SU-DHL-6 (cell line): ENCODE measurements at regions not wholly inside any gene's neighbourhood (a gene's known extent, or its start where the extent isn't known, plus 50 kb on each side); places are given as distances from the start of the nearest gene placed in this dataset.
"Not testable (repeated sequence)": the region's sequence is repeated elsewhere in the genome, so short reads cannot be mapped to it uniquely, and the experiment has no call there.

ENCODE experiments used
- H2AFZ ChIP-seq: fragments of 200-600 bp; sonication (generic); 2 replicates; pipeline ENCODE4 v1.6.1; 2014; ENCODE audit warnings: low read depth, mild to moderate bottlenecking, moderate library complexity, mixed read lengths, antibody characterized with exemption, low read length; ENCODE audit not compliant: severe bottlenecking
- H3F3A ChIP-seq: fragments of 200-600 bp; shearing (Covaris generic); 2 replicates; pipeline ENCODE4 v1.6.0; 2016; ENCODE audit warnings: antibody characterized with exemption, mild to moderate bottlenecking; ENCODE audit not compliant: insufficient read depth
- H3K27ac ChIP-seq: fragments of 200-600 bp; sonication (generic); 2 replicates; pipeline ENCODE4 v1.5.1; 2016; ENCODE audit warnings: low read depth, mild to moderate bottlenecking, low read length, moderate library complexity, mixed read lengths
- H3K27me3 ChIP-seq: fragments of 200-600 bp; sonication (generic), shearing (Covaris generic); 2 replicates; pipeline ENCODE4 v1.6.0; 2014; ENCODE audit warnings: mild to moderate bottlenecking, low read length
- H3K36me3 ChIP-seq: fragments of 200-600 bp; sonication (generic); 2 replicates; pipeline ENCODE4 v1.6.1; 2014; ENCODE audit warnings: mild to moderate bottlenecking, low read length, mixed read lengths
- H3K4me2 ChIP-seq: fragments of 300-600, 200-600 bp; shearing (Covaris generic), sonication (generic); 2 replicates; pipeline ENCODE4 v1.6.0; 2014; ENCODE audit warnings: low read length, low read depth, mild to moderate bottlenecking; ENCODE audit not compliant: poor library complexity, severe bottlenecking
- H3K4me3 ChIP-seq: fragments of 200-600 bp; sonication (generic); 2 replicates; pipeline ENCODE4 v1.5.1; 2014; ENCODE audit warnings: antibody characterized with exemption, low read length, mild to moderate bottlenecking, mixed read lengths; ENCODE audit not compliant: insufficient read depth, poor library complexity, severe bottlenecking
- H3K79me2 ChIP-seq: fragments of 200-600 bp; sonication (generic); 2 replicates; pipeline ENCODE4 v1.6.1; 2014; ENCODE audit warnings: mild to moderate bottlenecking, low read length, moderate library complexity; ENCODE audit not compliant: insufficient read depth
- H3K9ac ChIP-seq: fragments of 200-600 bp; sonication (generic); 2 replicates; pipeline ENCODE4 v1.7.0; 2014; ENCODE audit warnings: mild to moderate bottlenecking, low read length
- H3K9me2 ChIP-seq: fragments of 200-600 bp; sonication (generic); replicated peaks from 2 replicates; pipeline ENCODE4 v1.6.1; 2014; ENCODE audit warnings: low read length; ENCODE audit not compliant: insufficient read depth
- H3K9me3 ChIP-seq: fragments of 200-600 bp; sonication (generic); 2 replicates; pipeline ENCODE4 v1.6.1; 2014; ENCODE audit warnings: low read length, mixed read lengths; ENCODE audit not compliant: insufficient read depth
- H4K20me1 ChIP-seq: fragments of 200-600 bp; sonication (generic); 2 replicates; pipeline ENCODE4 v1.6.1; 2014; ENCODE audit warnings: low read depth, mild to moderate bottlenecking, antibody characterized with exemption, low read length, moderate library complexity, mixed read lengths
- CTCF ChIP-seq: fragments of 200-600 bp; sonication (generic); IDR thresholded peaks from one replicate; pipeline ENCODE4 v1.5.1; 2017; ENCODE audit warnings: antibody characterized with exemption, mild to moderate bottlenecking, low read length, moderate library complexity; ENCODE audit not compliant: insufficient read depth, poor library complexity, severe bottlenecking
- EZH2phosphoT487 ChIP-seq: fragments of 200-600 bp; sonication (generic), shearing (Covaris generic); conservative IDR thresholded peaks from 2 replicates; pipeline ENCODE4 v1.6.1; 2018; ENCODE audit warnings: mild to moderate bottlenecking, antibody characterized with exemption, low read length, moderate library complexity, mixed read lengths

- H3K9ac ChIP-seq: no peak overlapping the region
- no peak overlapping the region for H2AFZ ChIP-seq
- no peaks in the 10 kb centered on the region for H3K9me2 ChIP-seq
- no peaks in the 10 kb centered on the region for H4K20me1 ChIP-seq
- TF ChIP-seq EZH2phosphoT487 (no peak), CTCF (no peak)
- H3K9me3 ChIP-seq: no peaks in the 10 kb centered on the region
- H3K79me2 ChIP-seq: no peaks in the 10 kb centered on the region
- H3F3A ChIP-seq: no peaks in the 10 kb centered on the region
- no peak overlapping the region for H3K4me2 ChIP-seq
- no peak overlapping the region for H3K27ac ChIP-seq
- H3K36me3 ChIP-seq: no peaks in the 10 kb centered on the region
- H3K27me3 ChIP-seq: no peaks in the 10 kb centered on the region
- no peak overlapping the region for H3K4me3 ChIP-seq
Observed at GRCh38 chr4:188400451-188400850, 261.2 kb downstream of the TRIML1 start.

- no peak overlapping the region for H3K4me2 ChIP-seq
- H3K79me2 ChIP-seq: no peaks in the 10 kb centered on the region
- TF ChIP-seq EZH2phosphoT487 (no peak), CTCF (no peak)
- H4K20me1 ChIP-seq: no peaks in the 10 kb centered on the region
- H3K27ac ChIP-seq: no peak overlapping the region
- no peak overlapping the region for H3K4me3 ChIP-seq
- H3K9me3 ChIP-seq: no peaks in the 10 kb centered on the region
- no peak overlapping the region for H3K9ac ChIP-seq
- no peaks in the 10 kb centered on the region for H3K36me3 ChIP-seq
- H3F3A ChIP-seq: no peaks in the 10 kb centered on the region
- H2AFZ ChIP-seq: no peak overlapping the region
- no peaks in the 10 kb centered on the region for H3K27me3 ChIP-seq
- no peaks in the 10 kb centered on the region for H3K9me2 ChIP-seq
Observed at GRCh38 chr4:188403272-188403671, 264.0 kb downstream of the TRIML1 start.

- not testable (repeated sequence) for H3F3A ChIP-seq, H4K20me1 ChIP-seq, H3K9me2 ChIP-seq, H3K9me3 ChIP-seq, H3K4me3 ChIP-seq, H3K4me2 ChIP-seq, H3K27ac ChIP-seq, H3K36me3 ChIP-seq, H3K27me3 ChIP-seq, H2AFZ ChIP-seq, H3K9ac ChIP-seq, H3K79me2 ChIP-seq
Observed at GRCh38 chr4:188405071-188405835, 266.0 kb downstream of the TRIML1 start.

GRCh38 chr4:188408244-188409030 is 269.2 kb downstream of the TRIML1 start:
- no peak overlapping the region for H2AFZ ChIP-seq
- H3K9me3 ChIP-seq: no peaks in the 10 kb centered on the region
- no peaks in the 10 kb centered on the region for H3K79me2 ChIP-seq

More at GRCh38 chr4:188408244-188409030, 269.2 kb downstream of the TRIML1 start:
- no peak overlapping the region for H3K4me3 ChIP-seq
- H3K9me2 ChIP-seq: no peaks in the 10 kb centered on the region
- no peaks in the 10 kb centered on the region for H3K36me3 ChIP-seq
- no peaks in the 10 kb centered on the region for H4K20me1 ChIP-seq
- no peak for TF ChIP-seq EZH2phosphoT487
- no peak for TF ChIP-seq CTCF
- H3K27me3 ChIP-seq: no peaks in the 10 kb centered on the region
- no peak overlapping the region for H3K9ac ChIP-seq
- H3F3A ChIP-seq: no peaks in the 10 kb centered on the region
- H3K4me2 ChIP-seq: no peak overlapping the region
- no peak overlapping the region for H3K27ac ChIP-seq
